GM21526 (cell line): ENCODE measurements at regions not wholly inside any gene's neighbourhood (a gene's known extent, or its start where the extent isn't known, plus 50 kb on each side); places are given as distances from the start of the nearest gene placed in this dataset.
"Not testable (repeated sequence)": the region's sequence is repeated elsewhere in the genome, so short reads cannot be mapped to it uniquely, and the experiment has no call there.

Experiments
- ATAC-seq: cut with Tn5 transposase; IDR thresholded peaks from one replicate; pipeline ENCODE4 v1.9.1; 2021; ENCODE audit warnings: moderate library complexity; ENCODE audit not compliant: unreplicated experiment, low FRiP score

DNA sequence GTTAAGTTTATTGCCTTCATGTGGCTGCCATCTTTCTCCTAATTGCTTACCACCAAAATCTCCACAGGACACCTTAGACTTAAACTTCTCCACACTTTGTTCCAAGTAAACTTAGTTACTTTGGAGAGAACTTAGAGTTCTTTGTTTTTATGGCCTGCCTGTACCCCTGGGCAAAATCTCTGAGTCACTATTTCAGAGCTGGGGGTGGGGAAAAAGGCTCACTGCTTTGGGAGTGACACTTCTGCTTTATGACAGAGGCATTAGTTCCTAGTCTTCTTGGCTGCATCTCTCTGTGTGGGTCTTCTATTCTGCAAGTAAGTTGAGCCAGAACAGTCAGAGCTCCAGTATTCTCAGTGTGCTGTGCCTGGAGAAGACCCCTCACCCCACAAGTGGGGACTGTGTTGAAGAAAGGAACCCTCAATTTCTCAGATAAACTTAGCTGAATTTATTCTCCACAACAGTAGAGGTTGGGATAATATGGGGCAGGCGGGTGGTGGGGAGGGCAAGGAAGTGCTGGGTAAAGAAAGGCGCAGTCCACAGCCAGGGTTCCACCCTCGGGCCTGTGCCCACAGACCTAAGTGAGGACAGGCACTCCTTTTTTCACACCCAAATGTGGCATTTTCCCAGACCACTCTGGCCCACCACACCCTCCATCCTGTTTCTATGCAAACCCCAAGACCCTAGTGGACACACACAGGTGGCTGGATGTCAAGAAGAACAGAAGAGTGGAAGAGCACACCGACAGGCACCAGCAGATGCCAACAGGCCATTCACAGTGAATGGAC, 636.6 kb upstream of the MAN1A1 start:
- ATAC-seq: no peak

DNA sequence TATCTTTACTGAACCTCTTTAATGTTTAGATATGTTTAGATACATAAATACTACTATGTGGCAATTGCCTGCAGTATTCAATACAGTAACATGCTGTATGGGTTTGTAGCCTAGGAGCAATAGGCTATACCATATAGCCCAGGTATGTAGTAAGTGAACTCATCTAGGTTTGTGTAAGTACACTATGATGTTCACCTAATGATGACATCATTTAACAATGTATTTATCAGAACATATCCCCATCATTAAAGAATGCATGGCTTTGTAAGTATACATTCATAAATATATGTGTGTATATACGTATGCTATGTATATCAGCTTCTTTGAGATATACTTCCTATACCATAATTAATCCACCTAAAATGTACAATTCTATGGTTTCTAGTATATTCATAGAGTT, 631.2 kb upstream of the MAN1A1 start:
- ATAC-seq: no peak

DNA sequence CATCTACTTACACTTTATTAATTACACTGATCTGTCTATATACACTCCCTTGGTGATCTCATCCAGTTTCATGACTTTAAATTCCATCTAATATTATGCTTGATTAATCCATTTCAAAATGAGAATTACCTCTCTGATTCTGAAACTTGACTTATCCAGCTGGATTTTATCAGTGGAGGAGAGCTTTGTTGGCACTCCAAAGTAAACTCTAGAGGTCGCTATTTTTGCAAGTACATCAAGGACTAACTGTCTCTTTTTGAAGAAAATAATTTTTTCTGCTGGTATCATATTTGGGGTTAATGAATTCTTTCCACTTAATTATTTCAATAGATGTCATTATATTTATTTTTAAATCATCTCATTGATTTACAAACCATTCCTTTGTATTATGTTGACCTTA, 630.3 kb upstream of the MAN1A1 start:
- no peak for ATAC-seq

DNA sequence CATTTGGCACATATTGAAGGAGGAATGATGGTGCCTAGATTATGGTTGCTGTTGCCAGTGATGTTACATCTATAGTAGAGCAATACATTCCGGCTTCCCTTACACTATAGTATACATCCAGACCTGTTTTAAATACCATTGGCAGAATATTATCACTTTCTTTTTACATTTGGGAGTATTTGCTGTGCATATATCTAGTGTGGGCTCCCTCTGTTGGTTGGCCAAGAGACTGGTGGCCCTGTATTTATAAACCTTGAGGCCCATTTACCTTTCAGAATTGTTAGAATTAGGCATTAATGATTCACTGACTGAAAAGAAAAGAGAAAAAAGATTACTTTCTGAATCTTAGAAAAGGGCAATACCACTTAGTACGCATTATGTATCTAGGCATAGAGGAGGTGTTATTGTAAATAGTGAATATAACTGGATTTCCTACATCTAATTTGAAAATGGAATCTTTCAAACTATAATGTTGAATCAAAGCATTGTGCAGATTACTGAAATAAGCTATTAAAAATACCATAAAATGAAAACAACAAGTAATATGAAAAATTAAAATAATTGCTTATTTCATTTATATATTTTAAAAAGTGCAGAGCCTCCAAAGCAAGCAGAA, 628.8 kb upstream of the MAN1A1 start:
- no peak for ATAC-seq

DNA sequence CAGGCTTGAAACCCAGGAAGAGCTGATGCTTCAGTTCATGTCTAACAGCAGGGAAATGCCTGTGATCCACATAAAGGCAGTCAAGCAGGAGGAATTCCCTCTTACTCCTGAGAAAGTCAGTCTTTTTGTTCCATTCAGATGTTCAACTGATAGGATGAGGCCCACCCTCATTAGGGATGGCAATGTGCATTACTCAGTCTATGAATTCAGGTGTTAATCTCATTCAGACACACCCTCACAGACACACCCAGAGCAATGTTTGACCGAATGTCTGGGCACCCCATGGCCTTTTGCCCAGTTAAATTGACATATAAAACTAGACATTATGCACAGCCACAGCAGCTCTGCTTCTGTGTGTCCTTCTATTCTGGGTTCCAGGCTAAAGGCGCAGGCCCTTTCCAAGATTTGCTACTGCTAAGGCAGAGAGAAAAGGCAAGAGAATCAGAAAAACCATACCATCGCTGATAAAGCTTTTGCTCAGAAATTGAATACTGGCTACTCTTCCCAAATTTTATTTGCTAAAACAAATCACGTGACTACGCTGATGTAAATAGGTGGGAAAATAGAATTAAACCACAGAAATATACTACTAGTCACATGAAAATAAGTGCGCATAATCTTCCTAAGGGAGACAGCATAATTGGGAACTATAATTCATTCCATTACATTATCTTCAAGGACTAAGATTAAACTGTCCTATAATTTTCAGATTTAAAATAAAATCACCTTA, 625.0 kb upstream of the MAN1A1 start:
- ATAC-seq: no peak

DNA sequence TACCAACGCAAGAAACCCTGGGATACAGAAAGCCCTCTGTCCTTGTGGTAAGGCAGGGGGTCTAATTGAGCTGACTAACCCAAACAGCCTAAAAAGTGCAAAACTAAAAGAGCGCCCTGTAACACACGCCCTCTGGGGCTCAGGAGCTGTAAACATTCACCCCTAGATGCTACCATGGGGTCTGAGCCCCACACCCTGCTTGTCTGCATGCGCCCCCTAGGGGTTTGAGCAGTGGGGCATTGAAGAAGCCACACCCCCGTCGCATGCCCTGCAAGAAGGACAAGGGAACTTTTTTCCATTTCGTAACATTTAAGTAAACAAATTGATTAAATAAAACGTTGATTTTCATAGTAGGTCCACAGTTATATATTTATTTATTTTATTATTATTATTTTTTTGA, 616.9 kb upstream of the MAN1A1 start:
- peak; percentile 85 for ATAC-seq

DNA sequence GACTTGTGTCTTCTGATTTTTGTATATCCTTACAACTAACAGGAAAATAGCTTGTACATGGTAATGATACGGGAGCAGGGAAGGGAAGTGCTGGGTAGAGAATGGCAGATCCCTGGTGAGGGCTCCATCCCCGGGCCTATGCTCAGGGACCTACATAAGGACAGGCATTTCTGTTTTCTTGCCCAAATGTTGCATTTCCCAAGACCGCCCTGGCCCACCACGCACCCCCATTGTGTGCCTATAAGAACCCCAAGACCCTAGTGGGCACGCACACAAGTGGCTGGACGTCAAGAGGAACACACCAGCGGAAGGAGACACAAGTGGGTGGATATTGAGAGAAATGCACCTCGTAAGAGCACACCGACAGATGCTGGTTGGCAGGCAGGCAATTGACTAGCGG, 616.3 kb upstream of the MAN1A1 start:
- ATAC-seq: no peak

DNA sequence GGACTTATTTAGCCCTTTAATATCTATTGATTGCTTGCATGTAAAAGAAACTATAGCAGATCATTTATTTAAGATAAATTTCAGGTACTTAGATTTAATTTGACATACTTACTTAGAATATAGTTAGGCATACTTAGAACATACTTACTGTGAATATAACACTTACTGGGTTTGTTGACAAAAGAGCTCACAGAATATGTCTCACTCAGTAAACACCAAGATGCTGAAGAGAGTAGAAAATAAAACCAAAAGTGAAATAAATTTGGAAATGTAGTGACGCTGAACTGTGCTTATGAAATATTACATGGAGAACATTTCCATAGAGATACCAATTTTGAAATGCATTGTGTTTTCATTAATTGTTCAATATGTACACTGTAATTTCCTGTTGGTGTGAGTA, 615.4 kb upstream of the MAN1A1 start:
- no peak for ATAC-seq

DNA sequence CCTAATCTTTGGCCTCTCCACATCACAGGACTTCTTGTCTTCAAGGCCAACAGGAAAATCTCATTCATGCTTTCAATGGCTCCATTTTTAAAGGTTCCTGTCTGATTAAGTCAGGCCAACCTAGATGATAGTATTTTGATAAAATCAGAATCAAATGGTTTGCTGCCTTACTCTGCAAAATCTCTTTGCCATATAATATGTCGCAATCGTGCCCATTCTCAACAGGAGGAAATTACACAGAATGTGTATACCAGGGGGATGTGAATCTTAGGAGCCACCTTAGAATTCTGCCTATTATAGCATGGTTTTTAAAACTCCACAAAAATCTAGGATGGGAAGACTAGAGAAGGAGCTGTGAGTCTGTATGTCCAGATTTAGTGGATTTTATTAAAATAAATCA, 612.9 kb upstream of the MAN1A1 start:
- ATAC-seq: no peak

DNA sequence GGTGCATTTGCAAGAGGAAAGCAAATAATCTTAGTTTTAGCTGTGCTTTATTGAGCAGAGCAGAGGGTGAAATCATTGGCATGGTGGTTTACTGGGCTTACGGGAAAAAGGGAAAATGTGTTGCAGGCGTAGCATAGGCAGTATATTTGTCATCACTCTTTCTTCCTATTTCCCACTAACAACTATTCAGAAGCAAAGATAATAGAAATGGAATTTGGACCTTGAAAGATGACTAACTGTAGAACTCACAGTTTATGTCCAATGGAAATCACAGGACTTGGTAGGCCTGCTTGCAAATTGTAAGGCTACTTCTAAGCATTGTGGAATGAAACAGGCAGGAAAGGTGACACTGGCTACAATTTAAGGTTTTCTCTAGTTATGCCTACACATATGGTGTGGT, 611.9 kb upstream of the MAN1A1 start:
- ATAC-seq: no peak

DNA sequence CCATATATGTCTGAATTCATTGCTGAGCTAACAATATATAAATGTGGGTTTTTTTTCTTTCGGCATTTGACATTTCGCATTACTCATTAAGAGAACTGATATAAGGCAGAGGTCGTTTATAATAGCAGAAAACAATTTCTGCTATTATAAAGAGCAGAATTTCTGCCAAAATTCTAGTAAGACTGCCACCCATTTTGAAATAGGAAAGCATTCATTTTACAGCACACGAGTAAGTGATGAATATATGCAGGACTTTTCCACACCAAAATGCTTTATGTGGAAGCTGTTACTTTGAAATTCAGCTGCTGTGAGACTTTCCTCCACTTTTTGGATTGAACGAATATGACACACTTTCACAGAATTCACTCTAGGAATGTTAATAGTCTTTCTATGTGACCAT, 610.9 kb upstream of the MAN1A1 start:
- no peak for ATAC-seq

DNA sequence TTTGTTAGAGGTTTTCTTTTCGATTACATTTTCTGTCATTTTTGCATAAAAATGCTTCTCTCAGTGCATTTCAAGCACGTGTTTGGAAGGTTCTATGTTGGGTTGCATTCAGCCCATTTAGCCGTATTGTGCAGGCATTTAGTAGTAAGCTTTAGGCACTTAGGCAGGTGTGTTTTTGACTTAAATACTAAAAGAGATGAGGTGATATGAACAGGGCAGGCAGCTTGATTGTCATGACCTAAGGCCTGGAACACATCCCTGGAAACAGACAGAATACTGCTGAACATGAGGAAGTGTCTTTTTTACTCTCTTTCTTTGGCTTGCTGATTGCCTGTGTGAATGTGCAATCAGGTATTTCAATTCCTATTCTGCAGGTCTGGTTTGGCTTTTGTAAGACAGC, 610.5 kb upstream of the MAN1A1 start:
- no peak for ATAC-seq

DNA sequence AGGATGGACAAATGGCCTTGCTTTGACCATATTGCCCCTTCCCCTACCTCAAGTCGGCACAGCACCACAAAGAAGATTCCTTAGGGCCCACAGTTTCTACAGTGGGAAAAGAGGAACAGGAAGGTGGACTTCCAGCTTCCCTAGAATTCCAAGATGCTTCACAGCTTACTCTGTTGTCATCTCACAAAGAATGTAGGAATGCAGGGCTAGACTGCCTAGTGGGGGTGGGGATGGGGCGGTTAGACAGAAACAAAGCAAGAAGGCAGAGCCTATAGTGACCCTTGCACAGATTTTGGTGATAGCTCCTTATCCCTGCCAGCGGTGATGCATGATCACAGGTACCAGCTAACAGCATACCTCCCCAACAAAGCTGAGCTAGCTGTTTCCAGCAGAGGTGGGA, 607.6 kb upstream of the MAN1A1 start:
- ATAC-seq: no peak

DNA sequence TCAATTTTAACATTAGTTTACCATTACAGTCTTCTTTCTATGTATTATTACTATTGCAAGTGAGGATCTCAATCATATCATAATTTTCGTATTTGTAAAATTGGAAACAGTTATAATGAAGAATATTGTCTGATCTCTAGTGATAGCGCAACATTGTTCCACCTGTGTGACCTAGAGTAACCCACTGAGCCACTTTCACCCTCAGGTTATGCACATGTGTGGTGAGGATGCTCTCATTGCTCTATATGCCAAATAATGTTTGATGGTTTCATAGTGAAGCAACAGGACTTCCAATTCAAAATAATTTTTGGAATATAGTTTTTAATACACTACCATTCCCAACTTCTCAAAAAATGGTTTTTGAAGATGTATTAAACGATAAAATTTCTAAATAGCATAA, 603.1 kb upstream of the MAN1A1 start:
- ATAC-seq: no peak

DNA sequence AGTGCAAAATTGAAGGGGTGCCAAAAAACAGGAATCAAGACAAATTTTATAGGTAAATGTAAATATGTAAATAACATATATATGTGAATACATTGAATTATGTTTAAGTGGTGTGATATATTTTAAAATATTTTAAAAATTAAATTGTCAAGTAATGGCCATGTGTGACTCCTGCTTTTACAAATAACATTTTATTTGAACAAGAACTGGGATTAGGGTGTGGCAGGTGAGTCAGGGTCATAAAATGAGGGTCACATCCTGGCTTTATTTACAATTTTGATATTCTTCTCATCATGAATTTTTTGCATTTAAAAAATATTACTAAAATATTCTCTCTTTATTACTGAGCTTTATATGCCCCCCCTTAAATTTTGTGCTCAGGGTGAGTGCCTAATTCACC, 601.1 kb upstream of the MAN1A1 start:
- ATAC-seq: no peak

DNA sequence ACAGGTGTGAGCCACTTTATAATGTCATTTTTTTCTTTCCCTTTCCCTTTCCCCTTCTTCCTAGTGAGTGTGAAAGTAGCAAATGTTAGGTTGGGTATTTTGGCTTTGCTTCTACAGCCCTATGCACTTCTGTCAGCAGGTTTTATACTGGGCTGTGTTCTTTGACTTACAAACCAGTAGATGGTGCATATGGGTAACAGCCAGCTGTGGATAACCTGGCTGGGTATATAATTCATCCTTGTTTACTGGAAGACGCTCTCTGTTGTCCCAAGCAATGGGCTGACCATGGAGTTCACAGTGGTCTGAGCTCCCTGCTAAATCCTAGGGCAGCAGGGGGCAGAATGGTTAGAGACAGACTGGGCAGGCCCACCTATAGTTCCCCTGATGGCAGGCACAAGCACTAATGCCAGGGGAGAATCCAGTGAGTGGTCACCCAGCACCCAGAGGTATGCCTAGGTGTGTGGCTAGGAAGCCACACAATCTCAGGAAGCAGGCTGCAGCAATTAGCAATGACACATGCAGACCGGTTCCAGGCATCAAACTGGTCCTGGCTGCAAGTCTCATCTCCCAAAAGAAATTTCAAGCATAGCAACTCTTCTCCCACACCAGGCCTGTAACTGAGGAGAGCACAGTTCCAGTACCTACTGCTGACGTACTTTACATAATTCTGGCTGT, 592.7 kb upstream of the MAN1A1 start:
- no peak for ATAC-seq

DNA sequence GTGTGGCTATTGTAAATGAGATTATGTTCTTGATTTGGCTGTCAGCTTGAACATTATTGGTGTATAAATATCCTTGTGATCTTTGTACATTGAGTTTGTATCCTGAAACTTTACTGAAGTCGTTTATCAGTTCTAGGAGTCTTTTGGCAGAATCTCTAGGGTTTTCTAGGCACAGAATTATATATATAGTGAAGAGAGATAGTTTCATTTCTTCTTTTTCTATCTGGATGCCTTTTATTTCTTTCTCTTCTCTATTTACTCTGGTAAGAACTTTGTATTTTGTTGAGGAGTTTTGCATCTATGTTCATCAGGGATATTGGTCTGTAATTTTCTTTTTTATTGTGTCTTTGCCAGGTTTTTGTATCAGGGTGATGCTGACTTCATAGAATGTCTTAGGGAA, 589.2 kb upstream of the MAN1A1 start:
- no peak for ATAC-seq

DNA sequence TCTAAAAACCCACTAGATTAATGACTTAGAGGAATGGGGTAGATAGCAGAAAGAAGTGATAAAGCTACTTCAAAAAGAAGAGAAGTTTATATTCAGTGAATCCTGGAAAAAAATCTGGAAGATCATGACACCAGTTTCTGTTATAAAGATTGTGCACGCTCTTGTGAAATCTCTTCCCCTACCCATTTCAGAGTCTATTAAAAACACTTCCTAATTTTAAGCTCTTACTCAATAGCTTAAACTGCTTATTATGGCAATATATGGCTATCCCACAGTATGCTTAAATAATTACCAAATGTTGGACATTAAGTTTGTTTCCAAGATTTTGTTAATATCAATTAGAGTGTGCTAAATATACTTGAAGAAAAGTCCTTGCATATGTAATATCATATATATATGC, 585.3 kb upstream of the MAN1A1 start:
- ATAC-seq: no peak

DNA sequence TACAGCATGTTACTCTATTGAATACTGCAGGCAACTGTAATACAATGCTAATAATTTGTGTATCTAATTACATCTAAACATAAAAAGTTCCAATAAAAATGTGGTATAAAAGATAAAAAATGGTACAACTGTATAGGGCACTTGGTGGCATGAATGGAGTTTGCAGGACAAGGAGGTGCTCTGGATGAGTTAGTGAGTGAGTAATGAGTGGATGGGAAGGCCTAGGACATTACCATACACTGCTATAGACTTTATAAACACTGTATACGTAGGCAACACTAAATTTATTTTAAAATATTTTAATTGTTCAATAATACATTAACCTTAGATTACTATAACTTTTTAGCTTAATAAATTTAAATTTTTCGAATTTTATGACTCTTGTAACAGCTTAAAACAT, 579.6 kb upstream of the MAN1A1 start:
- no peak for ATAC-seq

DNA sequence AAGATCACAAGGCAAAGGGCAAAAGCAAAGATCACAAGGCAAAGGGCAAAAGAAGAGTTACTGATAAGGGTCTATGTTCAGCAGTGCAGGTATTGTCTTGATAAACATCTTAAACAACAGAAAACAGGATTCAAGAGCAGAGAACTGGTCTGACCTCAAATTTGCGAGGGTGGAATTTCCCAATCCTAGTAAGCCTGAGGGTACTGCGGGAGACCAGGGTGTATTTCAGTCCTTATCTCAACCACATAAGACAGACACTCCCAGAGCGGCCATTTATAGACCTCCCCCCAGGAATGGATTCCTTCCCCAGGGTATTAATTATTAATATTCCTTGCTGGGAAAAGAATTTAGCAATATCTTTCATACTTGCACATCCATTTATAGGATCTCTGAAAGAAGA, 575.3 kb upstream of the MAN1A1 start:
- not testable (repeated sequence) for ATAC-seq

DNA sequence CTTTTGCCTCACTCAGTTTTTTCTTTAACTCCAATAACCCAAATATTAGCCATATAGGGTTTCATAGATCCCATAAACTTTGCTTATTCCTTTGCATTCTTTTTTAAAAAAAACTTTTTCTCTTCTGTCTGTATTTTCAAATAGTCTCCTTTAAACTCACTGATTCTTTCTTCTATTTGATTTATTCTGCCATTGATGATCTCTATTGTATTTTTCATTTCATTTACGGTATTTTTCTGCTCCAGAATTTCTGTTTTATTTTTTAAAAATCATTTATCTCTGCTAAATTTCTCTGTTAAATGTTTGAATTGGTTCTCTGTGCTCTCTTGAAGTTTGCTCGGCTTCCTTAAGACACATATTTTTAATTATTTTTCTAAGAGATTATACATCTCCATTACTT, 573.3 kb upstream of the MAN1A1 start:
- no peak for ATAC-seq
